Adrenal gland (tissue), 5 donors: ENCODE measurements at regions not wholly inside any gene's neighbourhood (a gene's known extent, or its start where the extent isn't known, plus 50 kb on each side); places are given as distances from the start of the nearest gene placed in this dataset.

Source experiments
- POLR2A ChIP-seq, 2 donors: fragments of 450-650 bp; IDR thresholded peaks; one replicate each; pipeline ENCODE4 v1.6.1; 2017; ENCODE audit warnings: antibody characterized with exemption in 2 of 2, mild to moderate bottlenecking in 2 of 2, moderate library complexity in 1 of 2
- TF ChIP-seq, protein P1 (sequence below), 6 experiments: fragments of 450-650 bp in 4 of 6; fragments of 200-600 bp in 2 of 6; sonication (generic) in 1 of 6; IDR thresholded peaks; 1 replicate in 5 of 6; 2 replicates in 1 of 6; pipeline versions ENCODE4 v1.5.1 to v1.8.0; 2016 to 2021; ENCODE audit warnings: antibody characterized with exemption in 6 of 6, mild to moderate bottlenecking in 2 of 6, moderate library complexity in 1 of 6
- donor health status: DM: no; HTN: no; CAD: no.

DNA sequence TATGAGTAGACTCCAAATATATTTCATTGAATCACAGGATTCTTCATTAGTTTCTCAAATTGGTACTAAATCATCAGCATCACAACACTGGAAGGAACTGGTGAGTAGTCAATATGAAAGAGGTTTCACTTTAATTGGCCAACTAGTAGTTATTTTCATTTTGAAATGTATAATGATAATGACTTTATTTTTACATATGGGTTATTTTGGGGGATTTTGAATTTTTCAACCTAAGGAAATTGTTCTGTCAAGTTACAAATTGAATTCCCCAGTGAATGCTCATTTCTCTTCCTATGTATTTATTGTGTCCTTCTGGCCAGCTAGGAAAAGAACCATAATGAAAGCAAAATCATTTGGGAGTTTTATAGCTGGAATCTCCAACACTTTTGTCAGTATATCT, 174.2 kb upstream of the ATP2B1 start:
- TF ChIP-seq, protein P1, sequence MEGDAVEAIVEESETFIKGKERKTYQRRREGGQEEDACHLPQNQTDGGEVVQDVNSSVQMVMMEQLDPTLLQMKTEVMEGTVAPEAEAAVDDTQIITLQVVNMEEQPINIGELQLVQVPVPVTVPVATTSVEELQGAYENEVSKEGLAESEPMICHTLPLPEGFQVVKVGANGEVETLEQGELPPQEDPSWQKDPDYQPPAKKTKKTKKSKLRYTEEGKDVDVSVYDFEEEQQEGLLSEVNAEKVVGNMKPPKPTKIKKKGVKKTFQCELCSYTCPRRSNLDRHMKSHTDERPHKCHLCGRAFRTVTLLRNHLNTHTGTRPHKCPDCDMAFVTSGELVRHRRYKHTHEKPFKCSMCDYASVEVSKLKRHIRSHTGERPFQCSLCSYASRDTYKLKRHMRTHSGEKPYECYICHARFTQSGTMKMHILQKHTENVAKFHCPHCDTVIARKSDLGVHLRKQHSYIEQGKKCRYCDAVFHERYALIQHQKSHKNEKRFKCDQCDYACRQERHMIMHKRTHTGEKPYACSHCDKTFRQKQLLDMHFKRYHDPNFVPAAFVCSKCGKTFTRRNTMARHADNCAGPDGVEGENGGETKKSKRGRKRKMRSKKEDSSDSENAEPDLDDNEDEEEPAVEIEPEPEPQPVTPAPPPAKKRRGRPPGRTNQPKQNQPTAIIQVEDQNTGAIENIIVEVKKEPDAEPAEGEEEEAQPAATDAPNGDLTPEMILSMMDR (IDR thresholded peaks at IDR 0.05), result no peak
- no peak for TF ChIP-seq POLR2A (IDR thresholded peaks at IDR 0.05)
